Pons (tissue), 1 donor: ENCODE measurements at regions not wholly inside any gene's neighbourhood (a gene's known extent, or its start where the extent isn't known, plus 50 kb on each side); places are given as distances from the start of the nearest gene placed in this dataset.

ENCODE experiments used
- DNase-seq: peaks from one replicate; pipeline ENCODE4 v3.0.0-alpha.2; 2016; ENCODE audit warnings: low spot score

DNA sequence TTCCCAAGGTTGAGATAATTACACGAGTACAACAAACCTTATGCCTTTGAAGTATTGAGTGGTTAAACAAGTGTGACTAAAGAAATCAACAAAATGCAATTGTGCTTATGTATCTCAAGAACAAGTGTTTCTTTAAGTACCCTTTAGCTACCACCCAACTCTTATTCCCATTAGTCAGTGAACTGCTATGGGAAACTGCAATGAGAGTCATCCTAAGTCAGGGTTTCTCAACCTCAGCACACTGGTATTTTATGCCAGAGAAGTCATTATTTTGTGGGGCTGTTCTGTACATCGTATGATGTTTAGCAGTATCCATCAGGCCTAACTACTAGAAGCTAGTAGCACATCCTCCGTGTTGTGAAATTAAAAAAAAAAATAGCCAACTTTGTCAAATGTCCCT lies 549.1 kb upstream of the BOD1L1 start:
- no peak for DNase-seq

DNA sequence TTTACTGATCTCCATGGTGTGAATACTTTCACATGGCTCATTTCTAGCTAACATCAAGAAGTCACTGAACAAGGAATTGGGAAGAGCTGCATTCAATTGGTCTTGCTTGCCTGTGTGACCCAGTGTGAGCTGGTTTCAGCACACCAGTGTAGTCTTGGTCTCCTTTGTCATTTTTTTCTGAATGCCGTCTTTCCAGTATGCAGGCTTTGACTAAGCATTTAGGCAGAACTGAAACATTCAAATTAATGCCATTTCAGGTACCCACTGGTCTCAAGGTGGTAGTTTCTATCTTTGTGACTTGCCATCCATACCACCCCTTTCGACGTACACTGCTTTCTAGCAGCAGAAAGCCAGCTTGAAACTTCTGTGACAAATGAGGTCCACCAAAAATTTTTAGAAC lies 550.5 kb upstream of the BOD1L1 start:
- no peak for DNase-seq

DNA sequence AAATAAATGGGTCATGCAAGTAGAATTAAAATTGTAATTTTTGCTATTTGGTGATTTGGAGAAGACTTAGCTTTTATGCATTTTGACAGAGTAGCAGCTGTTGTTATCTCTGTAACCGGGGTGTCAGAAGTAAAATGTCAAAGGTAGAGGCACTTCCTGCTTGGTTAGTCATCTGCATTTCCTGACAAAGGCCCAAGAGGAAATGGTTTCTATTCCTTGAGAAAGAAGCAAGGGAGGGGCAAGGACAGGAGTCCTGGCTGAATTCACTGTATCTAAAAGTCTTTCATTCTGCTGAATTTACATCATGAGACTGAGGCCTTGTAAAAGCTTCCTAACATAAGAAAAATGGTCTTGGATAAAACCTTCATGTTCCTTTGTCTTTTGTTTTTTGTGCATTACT lies 550.9 kb upstream of the BOD1L1 start:
- no peak for DNase-seq

DNA sequence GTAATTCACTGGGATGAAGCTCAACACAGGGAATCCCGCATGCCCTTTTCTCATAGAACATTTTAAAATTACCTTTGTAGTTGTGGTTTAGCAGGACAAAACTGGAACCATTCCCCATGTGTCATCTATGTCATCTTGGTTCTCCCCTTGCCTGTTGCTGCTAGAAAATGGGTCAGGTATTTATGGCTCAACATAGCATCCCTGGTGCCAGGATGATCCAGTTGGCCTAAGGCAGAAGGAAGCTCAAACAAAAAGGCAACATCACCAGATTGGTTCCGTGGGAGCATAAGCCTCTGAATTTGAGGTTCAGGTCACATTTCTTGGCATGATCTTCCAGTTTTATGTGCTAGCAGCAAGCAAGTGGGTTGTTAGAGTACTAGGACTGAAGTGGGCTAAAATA lies 552.6 kb upstream of the BOD1L1 start:
- DNase-seq = no peak

DNA sequence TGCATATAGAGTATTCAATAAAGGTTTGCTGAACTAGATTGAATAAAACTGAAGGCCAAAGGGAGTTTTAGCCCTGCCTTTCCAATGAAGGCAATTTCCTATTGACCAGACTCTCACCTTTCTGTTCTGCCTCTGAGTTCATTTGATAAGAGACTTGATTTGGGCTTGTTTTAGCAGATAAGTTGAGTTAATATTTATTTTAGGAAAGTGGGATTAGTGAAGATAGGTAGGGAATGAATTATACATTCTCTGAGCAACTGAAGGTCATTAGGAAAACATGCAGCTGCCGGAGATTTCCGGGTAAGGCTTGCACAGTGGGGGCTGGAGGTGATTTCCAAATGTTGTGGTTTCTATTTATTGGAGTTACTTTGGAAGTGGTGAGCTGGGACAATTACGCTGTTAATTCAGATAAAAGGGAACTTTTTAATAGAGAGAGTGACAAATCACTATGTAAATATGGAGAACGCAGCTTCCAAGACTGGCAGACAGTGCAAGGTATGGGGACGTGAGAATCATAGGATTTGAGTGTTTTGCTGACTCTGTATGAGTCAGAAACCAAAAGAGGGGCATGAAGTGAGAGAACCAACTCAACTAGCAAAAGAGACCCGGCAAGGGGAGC lies 553.6 kb upstream of the BOD1L1 start:
- DNase-seq = no peak

DNA sequence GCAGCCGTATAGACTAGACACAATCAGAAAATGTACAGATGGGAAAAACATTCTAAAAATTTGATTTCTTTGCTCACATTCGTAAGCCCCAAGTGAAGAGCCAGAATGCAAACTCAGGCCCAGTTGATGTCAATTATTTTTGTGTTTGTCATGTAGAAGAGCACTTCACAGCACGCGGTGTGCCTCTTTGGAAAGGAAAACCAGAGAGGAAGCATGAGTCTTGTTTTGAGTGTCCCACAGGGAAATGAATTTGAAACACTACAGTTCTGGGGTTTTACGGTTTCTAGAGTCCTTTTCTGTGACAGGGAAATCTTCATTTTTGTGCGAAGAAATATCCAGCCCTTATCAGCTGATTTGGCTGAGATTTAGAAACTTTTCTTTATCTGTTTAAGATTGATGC lies 554.6 kb upstream of the BOD1L1 start:
- DNase-seq = no peak

DNA sequence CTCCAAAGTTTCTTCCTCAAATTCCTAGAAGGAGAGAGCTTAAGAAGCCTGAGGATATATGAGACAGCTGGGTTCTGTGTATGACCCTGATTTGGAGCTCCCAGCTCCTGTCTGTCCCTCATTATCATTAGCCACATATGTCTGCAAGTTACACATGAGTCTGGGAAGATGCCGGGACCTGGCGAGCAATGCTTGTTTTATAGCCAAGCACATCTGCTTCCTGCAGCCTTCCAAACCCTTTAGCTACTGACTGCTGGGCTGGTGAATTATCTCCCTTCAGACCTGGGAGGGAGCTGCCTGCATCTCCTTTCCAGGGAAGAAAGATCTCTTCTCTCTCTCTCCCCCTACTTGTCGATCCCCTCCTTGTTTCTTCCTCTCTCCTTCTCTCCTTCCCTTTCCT lies 556.7 kb upstream of the BOD1L1 start:
- DNase-seq = peak; percentile 31

DNA sequence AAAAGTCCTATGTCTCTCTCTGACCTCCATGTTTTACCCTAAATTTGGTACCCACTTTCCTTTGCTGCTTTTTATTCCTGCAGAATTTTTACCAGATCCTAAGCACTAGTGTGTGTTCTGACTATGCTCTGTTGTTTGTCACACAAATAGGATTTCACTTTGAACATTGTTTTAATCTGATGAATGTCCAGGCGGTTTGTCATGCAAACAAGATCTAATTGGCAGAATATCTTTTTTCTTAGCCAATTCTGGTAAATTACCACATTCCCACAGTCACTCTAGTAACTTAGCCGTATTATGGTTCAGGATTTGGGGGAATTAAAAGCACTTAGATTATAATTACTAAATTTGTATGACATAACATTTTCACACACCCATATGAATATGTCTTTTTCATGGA lies 557.2 kb upstream of the BOD1L1 start:
- DNase-seq = no peak

DNA sequence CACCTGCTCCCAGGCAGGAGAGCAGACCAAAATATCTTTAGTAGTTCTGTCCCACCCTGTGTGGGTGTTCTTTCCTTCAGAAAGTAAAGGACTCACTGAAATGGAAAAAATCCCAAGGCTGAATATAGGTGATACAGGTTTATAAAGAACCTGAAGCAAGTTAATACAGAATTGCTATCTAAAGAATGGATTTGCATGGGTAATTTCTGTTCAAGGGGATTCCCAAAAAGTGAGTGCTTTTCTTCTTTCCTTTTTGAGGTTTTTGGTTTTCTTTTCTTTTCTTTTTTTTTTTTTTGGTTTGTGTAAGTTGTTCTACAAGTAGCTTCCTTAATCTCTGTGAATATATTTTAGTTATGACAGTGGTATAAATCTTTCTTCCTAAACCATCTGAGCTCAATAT lies 560.7 kb upstream of the BOD1L1 start:
- no peak for DNase-seq

DNA sequence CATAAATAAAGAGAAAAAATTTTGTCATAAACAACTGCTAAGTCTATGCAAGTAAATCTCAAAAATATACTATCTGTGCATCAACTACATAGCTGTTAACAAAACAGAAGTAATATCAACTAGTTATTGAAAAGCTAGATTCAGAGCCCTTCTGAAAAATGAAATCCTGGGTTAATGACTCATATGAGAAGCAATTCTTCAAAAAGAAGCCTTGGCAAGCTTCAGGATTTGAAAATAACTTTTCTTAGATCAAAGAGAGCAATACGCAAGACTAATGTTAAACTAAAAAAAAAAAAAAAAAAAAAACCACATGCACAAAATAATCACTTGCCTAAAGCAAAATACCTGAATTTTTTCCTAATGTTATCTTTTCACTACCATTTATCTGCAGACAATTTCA lies 566.1 kb upstream of the BOD1L1 start:
- DNase-seq = no peak

DNA sequence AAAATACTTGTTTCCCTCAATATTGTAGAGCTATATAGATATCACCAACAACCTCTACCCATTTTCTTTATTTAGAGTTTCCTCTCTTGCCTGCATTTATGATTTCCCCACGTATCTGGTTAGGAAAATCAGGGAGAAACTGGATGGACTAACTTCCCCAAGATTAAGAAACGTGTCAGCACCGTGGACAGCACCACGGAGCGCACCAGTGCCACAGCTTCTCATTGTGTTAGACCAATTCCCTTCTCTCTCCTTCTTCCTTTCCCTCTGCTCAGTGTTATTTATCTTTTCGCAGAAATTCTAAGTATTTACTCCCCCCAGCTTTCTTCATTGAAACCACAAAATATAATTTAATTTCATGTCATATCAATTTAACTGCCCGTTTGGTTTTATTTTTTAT lies 568.6 kb upstream of the BOD1L1 start:
- DNase-seq = no peak

DNA sequence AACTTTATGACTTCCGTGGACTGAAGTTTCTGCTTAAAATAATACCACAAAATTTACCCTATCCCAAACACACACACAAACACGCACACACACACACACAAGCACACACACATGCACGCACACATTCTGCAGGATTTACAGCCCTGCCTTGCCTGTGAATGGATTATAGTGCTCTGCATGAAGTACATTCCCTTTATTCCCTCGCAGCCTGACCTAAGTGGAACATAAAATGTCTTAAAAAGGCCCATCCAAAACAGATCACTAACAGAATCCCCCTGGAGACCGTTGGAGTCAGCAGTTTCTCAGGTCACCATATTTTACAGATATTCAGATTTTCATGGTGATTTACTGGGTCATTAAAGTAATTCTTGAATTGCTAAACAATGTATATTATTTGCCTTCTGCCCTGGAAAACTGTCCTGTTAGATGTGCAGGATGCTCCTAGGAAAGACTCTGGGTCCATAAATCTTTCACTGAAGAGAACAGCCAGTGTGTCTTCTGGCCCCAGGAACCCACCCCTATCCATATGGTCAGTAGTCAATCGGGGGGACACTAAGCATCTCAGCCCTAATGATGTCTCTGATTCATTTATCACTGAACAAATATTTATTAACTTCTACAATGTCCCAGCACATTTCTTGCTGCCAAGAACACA lies 587.7 kb upstream of the BOD1L1 start:
- DNase-seq = no peak

DNA sequence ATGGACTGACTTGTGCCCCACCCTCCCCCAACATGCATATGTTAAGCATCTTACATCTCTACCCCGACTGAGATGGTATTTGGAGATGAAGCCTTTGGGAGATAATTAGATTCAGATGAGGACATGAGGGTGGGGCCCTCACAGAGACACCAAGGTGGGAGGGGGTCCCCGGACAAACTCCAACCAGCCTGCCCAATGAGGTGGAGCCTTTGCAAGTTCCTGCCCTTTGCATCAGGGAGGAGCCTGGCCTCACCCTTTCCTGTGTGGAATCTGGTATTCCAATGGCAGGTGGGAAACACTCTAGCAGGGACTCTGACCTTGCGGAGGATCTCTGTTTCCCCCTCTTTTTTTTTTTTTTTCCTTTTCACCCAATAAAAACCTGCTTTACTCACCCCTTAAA lies 589.9 kb upstream of the BOD1L1 start:
- no peak for DNase-seq

DNA sequence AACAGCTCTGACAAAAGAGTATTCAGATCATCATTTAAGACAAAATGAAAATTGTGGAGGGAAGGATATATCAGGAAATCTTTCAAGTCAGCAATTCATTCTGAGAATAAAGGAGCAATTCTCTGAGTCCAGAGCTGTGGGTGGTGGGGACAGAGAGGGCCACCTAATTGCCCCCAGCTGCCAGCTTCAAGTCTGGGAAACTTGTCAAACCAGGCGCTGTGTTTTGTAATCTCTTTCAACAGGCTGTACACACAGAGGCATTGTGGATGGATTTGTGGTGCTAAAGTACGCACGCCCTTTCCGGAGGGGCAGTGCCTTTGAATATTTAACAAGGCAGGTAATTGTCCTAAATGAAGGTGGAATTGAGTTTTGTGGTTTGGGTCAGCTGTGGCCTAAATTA lies 591.1 kb upstream of the BOD1L1 start:
- peak; percentile 94 for DNase-seq

DNA sequence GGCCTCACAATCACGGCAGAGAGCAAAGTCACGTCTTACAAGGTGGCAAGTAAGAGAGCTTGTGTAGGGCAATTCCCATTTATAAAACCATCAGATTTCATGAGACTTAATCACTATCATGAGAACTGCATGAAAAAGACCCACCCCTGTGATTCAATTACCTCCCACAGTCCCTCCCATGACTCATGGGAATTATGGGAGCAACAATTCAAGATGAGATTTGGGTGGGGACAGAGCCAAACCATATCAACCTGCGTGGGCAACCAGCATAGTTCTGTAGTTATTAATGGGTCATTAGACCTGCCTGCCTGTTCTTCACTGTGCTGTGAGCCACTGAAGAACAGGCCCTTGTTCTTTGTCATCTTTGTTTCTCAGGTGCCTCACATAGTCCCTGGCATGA lies 593.7 kb upstream of the BOD1L1 start:
- no peak for DNase-seq

DNA sequence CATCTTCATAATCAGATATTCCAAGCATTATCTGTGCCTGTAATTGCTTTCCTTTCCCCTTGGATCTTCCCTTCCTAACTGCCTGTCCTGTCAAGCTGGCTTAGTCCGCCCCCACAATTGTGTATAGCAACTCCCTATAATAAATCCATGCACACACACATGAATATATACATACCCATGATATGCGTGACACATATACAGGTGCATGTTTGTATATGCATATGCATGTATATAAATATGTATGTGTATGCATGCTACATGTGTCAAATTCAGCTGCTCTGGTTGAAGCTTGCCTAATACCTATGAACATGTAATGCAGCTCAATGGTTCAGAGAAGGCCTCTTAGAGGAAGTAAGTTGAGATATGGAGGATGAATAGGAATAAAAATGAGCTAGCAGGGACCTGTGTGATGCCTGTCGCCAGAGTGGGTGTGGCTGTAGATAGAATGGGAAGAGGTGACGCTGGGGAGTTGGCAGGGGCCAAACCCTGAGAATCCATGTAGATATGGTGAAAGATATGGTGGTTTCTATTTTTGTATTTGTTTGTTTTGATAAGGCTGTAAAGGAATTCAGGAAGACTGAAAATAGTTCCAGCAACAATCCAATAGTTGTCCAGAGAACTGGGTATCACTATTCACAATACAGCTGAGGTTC lies 595.0 kb upstream of the BOD1L1 start:
- DNase-seq = no peak

DNA sequence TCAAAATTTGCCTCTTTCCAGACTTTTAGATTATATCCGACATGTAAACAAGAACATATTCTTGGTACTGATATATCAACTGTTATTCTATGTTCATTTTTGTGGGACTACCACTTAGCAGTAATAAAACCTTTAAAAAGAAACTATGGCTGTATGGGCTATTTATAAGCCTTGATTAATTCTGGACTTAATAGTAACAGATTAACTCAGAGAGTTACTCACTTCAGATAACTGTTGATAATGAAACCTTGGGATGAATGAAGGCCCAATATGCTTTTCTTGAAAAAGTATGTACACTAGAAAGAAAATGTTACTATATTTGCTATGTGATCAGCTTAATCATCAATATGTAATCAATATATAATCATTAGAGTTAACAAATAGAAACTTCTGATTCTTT lies 595.9 kb upstream of the BOD1L1 start:
- DNase-seq = no peak

DNA sequence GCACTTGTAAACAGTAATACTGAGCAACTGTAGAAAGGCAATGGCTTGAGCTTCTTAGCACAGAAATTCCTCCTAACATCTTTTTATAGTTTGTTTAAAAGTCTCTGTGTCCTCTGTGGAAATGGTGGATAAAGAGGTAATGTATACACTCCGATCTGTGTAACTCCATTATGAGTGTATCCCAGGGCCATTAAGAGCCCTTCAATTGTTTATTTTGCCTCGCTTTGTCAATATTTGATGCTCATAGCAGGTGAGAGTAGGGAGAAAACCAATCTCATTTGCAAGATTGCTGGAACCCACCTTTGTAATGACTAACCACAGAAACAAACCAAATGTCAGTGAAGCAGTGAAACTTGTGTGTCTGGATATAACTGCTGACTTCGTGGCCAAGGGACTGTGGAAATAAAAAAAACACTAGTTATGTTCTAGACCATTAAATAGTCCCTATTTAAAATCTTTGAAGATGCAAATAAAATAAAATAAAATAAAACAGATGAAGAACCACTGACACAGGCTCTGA lies 598.2 kb upstream of the BOD1L1 start:
- no peak for DNase-seq

DNA sequence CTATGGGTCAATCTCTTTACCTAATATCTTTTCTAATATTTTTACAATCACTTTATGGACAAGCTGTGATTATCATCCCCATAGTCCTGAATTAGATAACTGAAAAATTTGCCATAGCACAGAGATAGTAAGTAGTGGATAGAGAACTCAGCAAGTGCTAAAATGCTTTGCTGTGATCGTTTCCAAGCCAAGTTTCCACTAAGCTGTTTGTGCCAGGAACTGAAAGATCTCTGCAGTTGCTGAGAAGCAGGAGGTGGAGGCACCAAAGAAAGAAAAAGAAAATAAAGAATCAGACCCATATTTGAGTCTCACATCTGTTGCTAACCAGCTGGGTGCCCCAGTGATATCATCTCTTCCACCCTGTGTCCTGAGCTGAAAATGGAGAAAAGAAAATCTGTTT lies 605.6 kb upstream of the BOD1L1 start:
- peak; percentile 29 for DNase-seq

DNA sequence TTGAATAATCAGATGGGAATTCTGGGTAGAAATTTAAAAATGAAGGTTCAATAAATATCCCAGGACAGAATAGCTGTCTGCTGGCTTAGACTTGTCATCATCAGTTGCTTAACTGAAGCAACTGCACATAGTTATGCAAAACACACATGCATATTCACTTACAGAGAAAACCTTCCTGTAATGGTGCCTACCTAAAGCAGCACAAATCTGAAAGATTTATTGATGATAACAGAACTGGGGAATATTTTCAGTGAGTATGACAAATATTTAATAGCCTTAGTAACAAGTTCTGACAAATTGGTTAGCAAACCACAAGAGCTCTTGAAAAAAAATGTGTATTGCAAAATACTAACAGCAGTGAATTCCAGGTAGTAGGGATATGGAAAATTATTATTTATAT lies 606.8 kb upstream of the BOD1L1 start:
- no peak for DNase-seq

DNA sequence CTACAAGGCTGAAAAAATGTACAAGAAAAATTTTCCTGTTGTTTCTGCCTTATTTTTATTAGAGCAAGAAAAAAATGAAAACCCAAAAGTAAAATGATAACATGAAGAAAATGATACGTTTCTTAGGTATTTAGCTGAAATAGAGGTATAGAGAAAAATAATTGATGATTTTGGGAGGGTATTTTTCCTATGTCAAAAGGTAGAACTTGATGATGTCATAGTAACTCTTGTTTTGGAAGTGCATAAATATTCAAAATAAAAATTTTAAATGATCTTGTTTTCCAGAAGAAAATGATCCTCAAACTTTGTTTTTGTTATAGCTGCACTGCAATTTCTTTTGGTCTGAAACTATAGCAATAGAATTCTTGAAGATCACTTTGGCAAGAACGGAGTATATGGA lies 608.8 kb upstream of the BOD1L1 start:
- no peak for DNase-seq

DNA sequence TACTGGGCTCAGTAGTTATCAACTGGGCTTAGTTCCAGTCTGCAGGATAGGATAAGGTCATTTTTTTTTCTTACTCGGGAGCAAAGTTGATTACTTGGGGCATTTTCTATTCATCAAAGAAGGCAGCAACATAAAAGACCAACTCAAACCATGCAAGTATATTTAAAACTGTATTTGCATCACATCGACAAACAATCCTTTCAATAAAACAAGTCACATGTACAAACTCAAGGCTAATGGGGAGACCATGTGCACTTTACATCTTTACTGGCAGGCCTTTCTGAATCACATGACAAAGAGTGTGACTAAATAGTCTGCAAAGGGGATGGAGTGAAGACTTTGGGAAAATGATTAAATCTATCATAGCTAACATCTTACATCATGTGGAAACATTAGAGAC lies 610.4 kb upstream of the BOD1L1 start:
- DNase-seq = no peak

DNA sequence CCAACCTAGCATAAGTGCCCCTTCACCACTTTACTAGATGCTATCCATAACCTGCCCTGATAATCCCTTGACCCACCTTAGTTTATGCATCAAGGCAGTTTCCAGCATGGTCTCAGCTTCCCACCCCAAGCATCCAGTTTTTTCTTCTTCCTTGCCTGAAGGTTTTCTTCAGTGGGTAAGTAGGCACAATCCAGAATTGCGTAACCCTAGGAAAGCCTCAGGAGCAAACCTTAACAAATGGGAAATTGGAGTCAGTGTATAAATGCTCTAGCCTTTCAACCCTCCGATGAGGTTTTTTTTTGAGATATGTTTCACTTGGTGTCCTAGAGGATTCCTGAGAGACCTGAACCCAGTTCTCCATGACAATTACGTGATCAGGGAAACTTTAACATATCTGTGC lies 614.0 kb upstream of the BOD1L1 start:
- no peak for DNase-seq

DNA sequence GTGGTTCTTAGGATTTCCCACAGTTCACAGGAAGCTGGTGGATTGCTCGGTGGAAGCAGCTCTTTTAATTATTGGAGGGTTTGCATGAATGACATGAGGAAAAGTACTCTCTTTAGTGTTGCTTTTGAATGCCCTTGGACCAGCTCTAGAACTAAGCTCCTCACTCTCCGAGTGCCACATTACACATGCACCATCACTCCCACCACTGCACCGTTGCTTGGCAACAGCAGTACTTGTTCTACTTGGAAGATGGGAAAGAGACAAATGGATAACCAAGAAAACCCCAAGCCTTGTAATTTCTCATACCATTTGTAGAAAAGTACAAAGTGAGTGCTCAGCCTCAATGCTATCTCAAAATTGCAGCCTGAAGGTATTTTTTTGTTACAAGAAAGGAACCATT lies 620.2 kb upstream of the BOD1L1 start:
- no peak for DNase-seq
